SU-DHL-6 (cell line): ENCODE measurements at regions not wholly inside any gene's neighbourhood (a gene's known extent, or its start where the extent isn't known, plus 50 kb on each side); places are given as distances from the start of the nearest gene placed in this dataset.

Experiments used
- H2AFZ ChIP-seq: fragments of 200-600 bp; sonication (generic); 2 replicates; pipeline ENCODE4 v1.6.1; 2014; ENCODE audit warnings: low read depth, mild to moderate bottlenecking, moderate library complexity, mixed read lengths, antibody characterized with exemption, low read length; ENCODE audit not compliant: severe bottlenecking
- H3F3A ChIP-seq: fragments of 200-600 bp; shearing (Covaris generic); 2 replicates; pipeline ENCODE4 v1.6.0; 2016; ENCODE audit warnings: antibody characterized with exemption, mild to moderate bottlenecking; ENCODE audit not compliant: insufficient read depth
- H3K27ac ChIP-seq: fragments of 200-600 bp; sonication (generic); 2 replicates; pipeline ENCODE4 v1.5.1; 2016; ENCODE audit warnings: low read depth, mild to moderate bottlenecking, low read length, moderate library complexity, mixed read lengths
- H3K27me3 ChIP-seq: fragments of 200-600 bp; sonication (generic), shearing (Covaris generic); 2 replicates; pipeline ENCODE4 v1.6.0; 2014; ENCODE audit warnings: mild to moderate bottlenecking, low read length
- H3K36me3 ChIP-seq: fragments of 200-600 bp; sonication (generic); 2 replicates; pipeline ENCODE4 v1.6.1; 2014; ENCODE audit warnings: mild to moderate bottlenecking, low read length, mixed read lengths
- H3K4me2 ChIP-seq: fragments of 300-600, 200-600 bp; shearing (Covaris generic), sonication (generic); 2 replicates; pipeline ENCODE4 v1.6.0; 2014; ENCODE audit warnings: low read length, low read depth, mild to moderate bottlenecking; ENCODE audit not compliant: poor library complexity, severe bottlenecking
- H3K4me3 ChIP-seq: fragments of 200-600 bp; sonication (generic); 2 replicates; pipeline ENCODE4 v1.5.1; 2014; ENCODE audit warnings: antibody characterized with exemption, low read length, mild to moderate bottlenecking, mixed read lengths; ENCODE audit not compliant: insufficient read depth, poor library complexity, severe bottlenecking
- H3K79me2 ChIP-seq: fragments of 200-600 bp; sonication (generic); 2 replicates; pipeline ENCODE4 v1.6.1; 2014; ENCODE audit warnings: mild to moderate bottlenecking, low read length, moderate library complexity; ENCODE audit not compliant: insufficient read depth
- H3K9ac ChIP-seq: fragments of 200-600 bp; sonication (generic); 2 replicates; pipeline ENCODE4 v1.7.0; 2014; ENCODE audit warnings: mild to moderate bottlenecking, low read length
- H3K9me2 ChIP-seq: fragments of 200-600 bp; sonication (generic); replicated peaks from 2 replicates; pipeline ENCODE4 v1.6.1; 2014; ENCODE audit warnings: low read length; ENCODE audit not compliant: insufficient read depth
- H3K9me3 ChIP-seq: fragments of 200-600 bp; sonication (generic); 2 replicates; pipeline ENCODE4 v1.6.1; 2014; ENCODE audit warnings: low read length, mixed read lengths; ENCODE audit not compliant: insufficient read depth
- H4K20me1 ChIP-seq: fragments of 200-600 bp; sonication (generic); 2 replicates; pipeline ENCODE4 v1.6.1; 2014; ENCODE audit warnings: low read depth, mild to moderate bottlenecking, antibody characterized with exemption, low read length, moderate library complexity, mixed read lengths
- EZH2phosphoT487 ChIP-seq: fragments of 200-600 bp; sonication (generic), shearing (Covaris generic); conservative IDR thresholded peaks from 2 replicates; pipeline ENCODE4 v1.6.1; 2018; ENCODE audit warnings: mild to moderate bottlenecking, antibody characterized with exemption, low read length, moderate library complexity, mixed read lengths
- TF ChIP-seq, protein P1 (sequence below): fragments of 200-600 bp; sonication (generic); IDR thresholded peaks from one replicate; pipeline ENCODE4 v1.5.1; 2017; ENCODE audit warnings: antibody characterized with exemption, mild to moderate bottlenecking, low read length, moderate library complexity; ENCODE audit not compliant: insufficient read depth, poor library complexity, severe bottlenecking

DNA sequence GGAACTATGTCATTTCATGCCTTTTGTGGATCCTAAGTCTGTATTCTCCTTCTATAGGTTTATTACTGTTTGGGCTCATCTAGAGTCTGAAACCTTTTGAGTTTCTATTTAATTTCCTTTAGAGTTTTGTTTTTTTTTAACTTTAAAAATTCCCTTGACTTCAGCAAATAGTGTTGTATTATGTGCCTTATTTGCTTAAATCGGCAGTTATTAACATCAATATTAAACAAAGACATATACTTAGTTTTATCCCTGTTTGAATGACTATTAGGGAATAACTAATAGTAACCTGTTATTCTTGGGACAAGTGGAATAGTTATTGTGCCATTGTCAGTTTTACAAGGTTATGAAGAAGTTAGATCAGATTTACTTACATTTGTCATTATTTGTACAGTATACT lies 112.8 kb upstream of the NUDT6 start:
- H3K27me3 ChIP-seq, result no peaks in the 10 kb centered on the region
- H4K20me1 ChIP-seq, result no peaks in the 10 kb centered on the region
- H3K27ac ChIP-seq, result no peak overlapping the region
- no peaks in the 10 kb centered on the region for H3K79me2 ChIP-seq
- H3K9me2 ChIP-seq, result no peaks in the 10 kb centered on the region
- H3K9ac ChIP-seq, result no peak overlapping the region
- no peaks in the 10 kb centered on the region for H3F3A ChIP-seq
- no peak overlapping the region for H3K4me3 ChIP-seq
- no peak for TF ChIP-seq EZH2phosphoT487
- TF ChIP-seq, protein P1, sequence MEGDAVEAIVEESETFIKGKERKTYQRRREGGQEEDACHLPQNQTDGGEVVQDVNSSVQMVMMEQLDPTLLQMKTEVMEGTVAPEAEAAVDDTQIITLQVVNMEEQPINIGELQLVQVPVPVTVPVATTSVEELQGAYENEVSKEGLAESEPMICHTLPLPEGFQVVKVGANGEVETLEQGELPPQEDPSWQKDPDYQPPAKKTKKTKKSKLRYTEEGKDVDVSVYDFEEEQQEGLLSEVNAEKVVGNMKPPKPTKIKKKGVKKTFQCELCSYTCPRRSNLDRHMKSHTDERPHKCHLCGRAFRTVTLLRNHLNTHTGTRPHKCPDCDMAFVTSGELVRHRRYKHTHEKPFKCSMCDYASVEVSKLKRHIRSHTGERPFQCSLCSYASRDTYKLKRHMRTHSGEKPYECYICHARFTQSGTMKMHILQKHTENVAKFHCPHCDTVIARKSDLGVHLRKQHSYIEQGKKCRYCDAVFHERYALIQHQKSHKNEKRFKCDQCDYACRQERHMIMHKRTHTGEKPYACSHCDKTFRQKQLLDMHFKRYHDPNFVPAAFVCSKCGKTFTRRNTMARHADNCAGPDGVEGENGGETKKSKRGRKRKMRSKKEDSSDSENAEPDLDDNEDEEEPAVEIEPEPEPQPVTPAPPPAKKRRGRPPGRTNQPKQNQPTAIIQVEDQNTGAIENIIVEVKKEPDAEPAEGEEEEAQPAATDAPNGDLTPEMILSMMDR, result no peak
- H3K4me2 ChIP-seq, result no peak overlapping the region
- H2AFZ ChIP-seq, result no peak overlapping the region
- H3K36me3 ChIP-seq, result no peaks in the 10 kb centered on the region
- H3K9me3 ChIP-seq, result no peaks in the 10 kb centered on the region

DNA sequence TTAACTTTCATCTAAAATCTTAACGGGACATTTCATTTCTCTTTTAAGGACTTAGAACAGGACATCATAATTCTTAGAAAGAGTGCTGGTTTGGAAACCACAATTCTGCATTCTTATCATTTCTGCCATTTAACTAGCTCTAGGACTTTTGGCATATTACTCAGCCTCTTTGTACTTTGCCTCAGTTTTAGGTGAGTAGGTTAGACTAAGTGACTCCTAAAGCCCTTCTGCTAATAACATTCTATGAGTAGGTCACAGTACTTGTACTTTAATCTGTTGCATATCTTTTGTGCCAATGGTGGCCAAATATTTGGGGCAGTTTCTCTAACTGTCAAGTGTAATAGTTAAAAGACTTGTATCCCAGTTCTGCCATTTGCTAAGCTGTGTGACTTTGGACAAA lies 115.4 kb upstream of the NUDT6 start:
- H3K9me3 ChIP-seq, result no peaks in the 10 kb centered on the region
- no peaks in the 10 kb centered on the region for H3K36me3 ChIP-seq
- no peaks in the 10 kb centered on the region for H3F3A ChIP-seq
- no peaks in the 10 kb centered on the region for H4K20me1 ChIP-seq
- no peak for TF ChIP-seq EZH2phosphoT487
- TF ChIP-seq, protein P1, result no peak
- H3K9me2 ChIP-seq, result no peaks in the 10 kb centered on the region
- no peaks in the 10 kb centered on the region for H3K79me2 ChIP-seq
- H3K27me3 ChIP-seq, result no peaks in the 10 kb centered on the region
- no peak overlapping the region for H3K4me2 ChIP-seq
- H3K4me3 ChIP-seq, result no peak overlapping the region
- no peak overlapping the region for H3K9ac ChIP-seq
- no peak overlapping the region for H2AFZ ChIP-seq
- H3K27ac ChIP-seq, result no peak overlapping the region

DNA sequence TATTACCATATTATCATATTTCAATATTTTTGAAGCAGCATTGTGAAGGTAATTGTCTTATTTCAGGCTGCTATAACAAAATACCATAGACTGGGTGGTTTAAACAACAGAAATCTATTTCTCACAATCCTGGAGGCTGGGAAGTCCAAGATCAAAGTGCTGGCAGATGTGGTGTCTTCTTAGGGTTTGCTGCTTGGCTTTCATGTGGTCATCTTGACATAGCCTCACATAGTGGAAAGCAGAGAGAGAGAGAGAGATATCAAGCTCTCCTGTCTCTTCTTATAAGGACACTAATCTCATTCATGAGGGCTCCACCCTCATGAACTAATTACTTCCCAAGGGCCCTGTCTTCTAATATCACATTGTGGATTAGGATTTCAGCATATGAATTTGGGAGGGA lies 119.7 kb upstream of the NUDT6 start:
- TF ChIP-seq EZH2phosphoT487, result no peak
- TF ChIP-seq, protein P1, result no peak
- Histone ChIP-seq H3K4me3 (no peak overlapping the region), H3K79me2 (no peaks in the 10 kb centered on the region), H3K36me3 (no peaks in the 10 kb centered on the region), H3K9me2 (no peaks in the 10 kb centered on the region), H3K27me3 (no peaks in the 10 kb centered on the region), H3K4me2 (no peak overlapping the region), H4K20me1 (no peaks in the 10 kb centered on the region), H2AFZ (no peak overlapping the region), H3F3A (no peaks in the 10 kb centered on the region), H3K27ac (no peak overlapping the region), H3K9me3 (no peaks in the 10 kb centered on the region), H3K9ac (no peak overlapping the region)

DNA sequence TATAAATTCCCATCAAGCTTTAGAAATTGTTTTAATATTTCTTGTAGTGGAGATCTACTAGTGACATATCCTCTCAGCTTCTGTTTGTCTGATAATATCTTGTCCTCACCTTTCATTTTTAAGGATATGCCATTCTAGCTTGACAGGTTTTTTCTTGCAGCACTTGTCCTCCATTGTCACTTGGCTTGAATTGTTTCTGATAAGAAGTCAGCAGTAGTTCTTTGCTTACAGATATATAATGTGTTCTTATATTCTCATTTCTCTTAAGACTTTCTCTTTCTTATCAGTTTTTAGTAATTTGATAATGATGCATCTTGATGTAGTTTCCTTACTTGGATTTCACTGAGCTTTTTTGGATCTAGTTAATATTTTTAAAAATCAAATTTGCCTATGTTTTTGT lies 120.6 kb upstream of the NUDT6 start:
- Histone ChIP-seq H3F3A (no peaks in the 10 kb centered on the region), H3K9ac (no peak overlapping the region), H3K27ac (no peak overlapping the region), H2AFZ (no peak overlapping the region), H3K27me3 (no peaks in the 10 kb centered on the region), H3K79me2 (no peaks in the 10 kb centered on the region), H3K9me2 (no peaks in the 10 kb centered on the region), H4K20me1 (no peaks in the 10 kb centered on the region), H3K9me3 (no peaks in the 10 kb centered on the region), H3K36me3 (no peaks in the 10 kb centered on the region), H3K4me3 (no peak overlapping the region), H3K4me2 (no peak overlapping the region)
- no peak for TF ChIP-seq EZH2phosphoT487
- TF ChIP-seq, protein P1, result no peak
